H9 (cell line): ENCODE measurements at regions not wholly inside any gene's neighbourhood (a gene's known extent, or its start where the extent isn't known, plus 50 kb on each side); places are given as distances from the start of the nearest gene placed in this dataset.

ENCODE experiments used
- DNase-seq: peaks from one replicate; pipeline ENCODE4 v3.0.0-alpha.2; 2017
- H2AFZ ChIP-seq: one replicate; pipeline ENCODE4 v1.6.1; 2013; ENCODE audit warnings: mild to moderate bottlenecking, low read length, control low read depth, moderate library complexity
- H2AK5ac ChIP-seq: 2 replicates; pipeline ENCODE4 v1.6.1; 2013; ENCODE audit warnings: low read length, control low read depth, mixed read lengths; ENCODE audit not compliant: insufficient read length
- H2BK120ac ChIP-seq: one replicate; pipeline ENCODE4 v1.6.1; 2013; ENCODE audit warnings: low read depth, mild to moderate bottlenecking, low read length, control low read depth, inconsistent platforms; ENCODE audit not compliant: poor library complexity, severe bottlenecking
- H2BK12ac ChIP-seq: 2 replicates; pipeline ENCODE4 v1.6.1; 2013; ENCODE audit warnings: low read length, control low read depth, mixed read lengths, low read depth; ENCODE audit not compliant: insufficient read length
- H2BK15ac ChIP-seq: 2 replicates; pipeline ENCODE4 v1.6.1; 2013; ENCODE audit warnings: low read depth, low read length, control low read depth
- H2BK20ac ChIP-seq: one replicate; pipeline ENCODE4 v1.6.1; 2013; ENCODE audit warnings: low read depth, mild to moderate bottlenecking, low read length, control low read depth, inconsistent platforms; ENCODE audit not compliant: poor library complexity, severe bottlenecking
- H2BK5ac ChIP-seq: 2 replicates; pipeline ENCODE4 v1.6.1; 2013; ENCODE audit warnings: low read length, control low read depth, mixed read lengths; ENCODE audit not compliant: insufficient read length
- H3K14ac ChIP-seq: 2 replicates; pipeline ENCODE4 v1.6.1; 2013; ENCODE audit warnings: low read length, control low read depth; ENCODE audit not compliant: insufficient read depth
- H3K18ac ChIP-seq: 2 replicates; pipeline ENCODE4 v1.6.1; 2013; ENCODE audit warnings: low read depth, mild to moderate bottlenecking, mixed read lengths, low read length, control low read depth; ENCODE audit not compliant: insufficient read length
- H3K23ac ChIP-seq: 2 replicates; pipeline ENCODE4 v1.6.1; 2013; ENCODE audit warnings: low read length, control low read depth, mixed read lengths, low read depth; ENCODE audit not compliant: insufficient read length
- H3K23me2 ChIP-seq: 2 replicates; pipeline ENCODE4 v1.6.1; 2013; ENCODE audit warnings: low read depth, mild to moderate bottlenecking, mixed read lengths, low read length, control low read depth; ENCODE audit not compliant: insufficient read length, poor library complexity, severe bottlenecking
- H3K27ac ChIP-seq: 2 replicates; pipeline ENCODE4 v1.5.1; 2013; ENCODE audit warnings: low read length, control low read depth, mixed read lengths, low read depth; ENCODE audit not compliant: insufficient read length
- H3K27me3 ChIP-seq: 2 replicates; pipeline ENCODE4 v1.6.1; 2013; ENCODE audit warnings: low read length, control low read depth, inconsistent platforms; ENCODE audit not compliant: insufficient read depth
- H3K4ac ChIP-seq: 2 replicates; pipeline ENCODE4 v1.6.1; 2013; ENCODE audit warnings: low read depth, mild to moderate bottlenecking, control low read depth, inconsistent platforms, low read length, moderate library complexity
- H3K4me1 ChIP-seq: 2 replicates; pipeline ENCODE4 v1.6.1; 2013; ENCODE audit warnings: low read length, control low read depth, inconsistent platforms; ENCODE audit not compliant: insufficient read depth
- H3K4me2 ChIP-seq: 2 replicates; pipeline ENCODE4 v1.6.1; 2013; ENCODE audit warnings: low read length, control low read depth, mixed read lengths; ENCODE audit not compliant: insufficient read length, insufficient read depth
- H3K56ac ChIP-seq: 2 replicates; pipeline ENCODE4 v1.6.1; 2013; ENCODE audit warnings: low read depth, mild to moderate bottlenecking, mixed read lengths, low read length, control low read depth; ENCODE audit not compliant: insufficient read length
- H3K79me1 ChIP-seq: 2 replicates; pipeline ENCODE4 v1.6.1; 2013; ENCODE audit warnings: low read depth, mild to moderate bottlenecking, moderate library complexity, low read length, control low read depth, inconsistent platforms; ENCODE audit not compliant: insufficient read depth, poor library complexity, severe bottlenecking
- H3K79me2 ChIP-seq: 2 replicates; pipeline ENCODE4 v1.6.1; 2013; ENCODE audit warnings: low read length, control low read depth, inconsistent platforms; ENCODE audit not compliant: insufficient read depth
- H3K9ac ChIP-seq: 2 replicates; pipeline ENCODE4 v1.6.1; 2013; ENCODE audit warnings: low read length, control low read depth, mixed read lengths; ENCODE audit not compliant: insufficient read length; ENCODE audit errors: extremely low read depth
- H3K9me3 ChIP-seq: one replicate; pipeline ENCODE4 v1.6.1; 2013; ENCODE audit warnings: low read depth, low read length, inconsistent platforms; ENCODE audit not compliant: control insufficient read depth
- H3T11ph ChIP-seq: one replicate; pipeline ENCODE4 v1.6.1; 2013; ENCODE audit warnings: mild to moderate bottlenecking, low read length, control low read depth, inconsistent platforms
- H4K20me1 ChIP-seq: one replicate; pipeline ENCODE4 v1.6.1; 2013; ENCODE audit not compliant: control insufficient read depth, insufficient read length, insufficient read depth
- H4K5ac ChIP-seq: 2 replicates; pipeline ENCODE4 v1.6.1; 2013; ENCODE audit warnings: low read depth, mild to moderate bottlenecking, mixed read lengths, low read length, control low read depth; ENCODE audit not compliant: insufficient read length
- H4K8ac ChIP-seq: replicated peaks from 2 replicates; pipeline ENCODE4 v1.6.1; 2013; ENCODE audit warnings: low read length, control low read depth, mixed read lengths, low read depth; ENCODE audit not compliant: insufficient read length
- H4K91ac ChIP-seq: 2 replicates; pipeline ENCODE4 v1.6.1; 2013; ENCODE audit warnings: low read depth, mild to moderate bottlenecking, moderate library complexity, mixed read lengths, low read length, control low read depth; ENCODE audit not compliant: insufficient read length
- H3K27ac Mint-ChIP-seq, 3 experiments: 2 replicates in 2 of 3; 3 replicates in 1 of 3; pipeline ENCODE4 v1.8.0; 2020 to 2021; ENCODE audit warnings: mixed read lengths in 3 of 3, mild to moderate bottlenecking in 1 of 3, moderate library complexity in 1 of 3
- H3K27me3 Mint-ChIP-seq: 2 replicates; pipeline ENCODE4 v1.8.0; 2021; ENCODE audit warnings: low read depth, mild to moderate bottlenecking, moderate library complexity, mixed read lengths
- H3K36me3 Mint-ChIP-seq, 3 experiments: 2 replicates in 2 of 3; 3 replicates in 1 of 3; pipeline ENCODE4 v1.8.0; 2020 to 2021; ENCODE audit warnings: low read depth in 3 of 3, mixed read lengths in 3 of 3; ENCODE audit not compliant: insufficient read depth in 1 of 3
- H3K4me1 Mint-ChIP-seq, 2 experiments: 2 replicates each; pipeline ENCODE4 v1.8.0; 2020; ENCODE audit warnings: mixed read lengths in 2 of 2
- H3K4me3 Mint-ChIP-seq, 2 experiments: 2 replicates in 1 of 2; 3 replicates in 1 of 2; pipeline ENCODE4 v1.8.0; 2020 to 2021; ENCODE audit warnings: mild to moderate bottlenecking in 2 of 2, mixed read lengths in 2 of 2, moderate library complexity in 1 of 2
- H3K9me3 Mint-ChIP-seq, 2 experiments: 2 replicates in 1 of 2; 3 replicates in 1 of 2; pipeline ENCODE4 v1.8.0; 2020; ENCODE audit warnings: mild to moderate bottlenecking in 2 of 2, mixed read lengths in 2 of 2, moderate library complexity in 1 of 2
- CTCF ChIP-seq: fragments of 200-600 bp; sonication (generic); conservative IDR thresholded peaks from 3 replicates; pipeline ENCODE4 v1.8.0; 2021; ENCODE audit warnings: antibody characterized with exemption, mild to moderate bottlenecking
- WGBS: extraction: QIAGEN DNeasy Blood & Tissue Kit; methylation state at CpG from one replicate; pipeline ENCODE4 v1.1.7; 2013; ENCODE audit warnings: missing lambda C conversion rate, low lambda C conversion rate, mixed read lengths; ENCODE audit not compliant: insufficient read length; ENCODE audit errors: extremely low coverage; 5-methylcytosine and 5-hydroxymethylcytosine counted together

GRCh38 chr2:71803398-71803797 is 344.3 kb downstream of the CYP26B1 start:
- Histone ChIP-seq H3T11ph (no peak overlapping the region), H3K4me2 (no peak overlapping the region), H4K20me1 (no peaks in the 10 kb centered on the region), H2AK5ac (no peak overlapping the region), H3K4me1 (no peaks in the 10 kb centered on the region), H3K14ac (no peak overlapping the region), H2BK5ac (no peak overlapping the region), H3K9me3 (no peaks in the 10 kb centered on the region), H4K8ac (no peak overlapping the region), H3K18ac (no peak overlapping the region), H2BK120ac (no peak overlapping the region), H2AFZ (no peak overlapping the region), H3K56ac (no peak overlapping the region), H3K9ac (no peak overlapping the region), H4K5ac (no peak overlapping the region), H3K4ac (no peak overlapping the region), H3K23ac (no peak overlapping the region), H2BK12ac (no peak overlapping the region), H3K79me1 (no peaks in the 10 kb centered on the region), H3K79me2 (no peaks in the 10 kb centered on the region), H4K91ac (no peak overlapping the region), H3K23me2 (no peaks in the 10 kb centered on the region), H3K27me3 (no peaks in the 10 kb centered on the region), H2BK15ac (no peak overlapping the region), H2BK20ac (no peak overlapping the region), H3K27ac (no peak overlapping the region)
- Mint-ChIP-seq H3K36me3 (no peaks in the 10 kb centered on the region), H3K27me3 (peaks cover 7% of the 10 kb centered on the region), H3K4me1 (no peaks in the 10 kb centered on the region), H3K27ac (no peak overlapping the region), H3K4me3 (no peak overlapping the region), H3K9me3 (no peaks in the 10 kb centered on the region)
- no peak for TF ChIP-seq CTCF
- WGBS = no CpG with 5 or more reads among the region's 2 CpGs
- DNase-seq = no peak
